DND-41 (cell line): ENCODE measurements at regions not wholly inside any gene's neighbourhood (a gene's known extent, or its start where the extent isn't known, plus 50 kb on each side); places are given as distances from the start of the nearest gene placed in this dataset.

Source experiments
- ATAC-seq: fragments of 200-7000 bp; cut with Tn5 transposase; 3 replicates; pipeline ENCODE4 v1.9.1; 2021; ENCODE audit warnings: low read depth; ENCODE audit not compliant: insufficient read depth
- DNase-seq: peaks from one replicate; pipeline ENCODE4 v3.0.0-alpha.2; 2020
- H2AFZ ChIP-seq: 2 replicates; pipeline ENCODE4 v1.6.0; 2012; ENCODE audit warnings: low read depth, low read length
- H3K27ac ChIP-seq: 2 replicates; pipeline ENCODE4 v1.5.1; 2012; ENCODE audit warnings: low read length, inconsistent platforms
- H3K27me3 ChIP-seq: fragments of 200-600 bp; sonication (generic); 2 replicates; pipeline ENCODE4 v1.6.0; 2012; ENCODE audit warnings: low read length, mild to moderate bottlenecking, inconsistent platforms; ENCODE audit not compliant: insufficient read depth, poor library complexity
- H3K36me3 ChIP-seq: 2 replicates; pipeline ENCODE4 v1.5.1; 2012; ENCODE audit warnings: low read length, inconsistent platforms; ENCODE audit not compliant: insufficient read depth
- H3K4me1 ChIP-seq: 2 replicates; pipeline ENCODE4 v1.5.1; 2012; ENCODE audit warnings: mild to moderate bottlenecking, low read length; ENCODE audit not compliant: insufficient read depth
- H3K4me2 ChIP-seq: 2 replicates; pipeline ENCODE4 v1.6.0; 2012; ENCODE audit warnings: mild to moderate bottlenecking, moderate library complexity, low read length, inconsistent platforms; ENCODE audit not compliant: insufficient read depth
- H3K4me3 ChIP-seq, 2 experiments: fragments of 200-600 bp in 1 of 2; shearing (Covaris generic) in 1 of 2; 2 replicates each; pipeline ENCODE4 v1.5.1; 2012 to 2016; ENCODE audit warnings: inconsistent platforms in 2 of 2, low read length in 2 of 2, mild to moderate bottlenecking in 2 of 2, low read depth in 1 of 2, moderate library complexity in 1 of 2
- H3K79me2 ChIP-seq: 2 replicates; pipeline ENCODE4 v1.6.0; 2012; ENCODE audit warnings: low read length, inconsistent platforms; ENCODE audit not compliant: insufficient read depth
- H3K9ac ChIP-seq: 2 replicates; pipeline ENCODE4 v1.6.0; 2012; ENCODE audit warnings: low read depth, mild to moderate bottlenecking, inconsistent platforms, low read length, moderate library complexity
- H3K9me3 ChIP-seq: 2 replicates; pipeline ENCODE4 v1.5.1; 2012; ENCODE audit warnings: low read length, moderate library complexity, mild to moderate bottlenecking, inconsistent platforms; ENCODE audit not compliant: insufficient read depth, severe bottlenecking
- H4K20me1 ChIP-seq: 2 replicates; pipeline ENCODE4 v1.6.0; 2012; ENCODE audit warnings: low read length; ENCODE audit not compliant: insufficient read depth
- EZH2 ChIP-seq: IDR thresholded peaks from 3 replicates; pipeline ENCODE4 v1.6.1; 2012; ENCODE audit warnings: borderline replicate concordance, low read depth, mild to moderate bottlenecking, moderate library complexity, low read length, inconsistent platforms; ENCODE audit not compliant: severe bottlenecking
- TF ChIP-seq, protein P1 (sequence below): IDR thresholded peaks from 2 replicates; pipeline ENCODE4 v1.5.1; 2012; ENCODE audit warnings: borderline replicate concordance, low read length, moderate library complexity, mild to moderate bottlenecking; ENCODE audit not compliant: poor library complexity, severe bottlenecking; ENCODE audit errors: extremely low read depth

DNA sequence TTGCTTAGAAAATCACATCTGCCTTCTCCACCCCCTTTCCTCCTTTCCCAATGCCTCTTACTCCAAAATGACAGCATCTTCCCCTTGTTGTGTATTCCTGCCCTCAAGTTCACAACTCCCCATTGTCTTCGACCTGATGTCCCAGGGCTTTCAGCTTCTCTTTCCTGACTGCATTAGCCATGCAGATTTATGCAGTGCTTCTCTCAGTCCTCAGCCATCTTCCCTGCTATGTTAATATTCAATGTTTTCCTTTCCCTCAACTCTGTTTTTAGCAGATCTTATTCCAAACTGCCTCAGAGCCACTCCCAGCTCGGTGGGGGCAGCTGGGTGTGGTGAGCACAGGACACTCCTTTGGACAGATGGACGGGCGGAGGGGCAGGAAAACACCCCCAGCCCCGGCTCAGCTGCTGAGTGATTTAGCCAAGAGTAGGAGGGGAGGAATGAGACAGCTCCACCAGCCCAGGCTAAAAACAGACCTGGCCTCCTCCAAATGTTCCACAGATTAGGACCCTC, 71.0 kb downstream of the CD2 start:
- Histone ChIP-seq H3K36me3 (no peaks in the 10 kb centered on the region), H3K9ac (peak overlapping the region; percentile 55), H3K27me3 (no peaks in the 10 kb centered on the region), H3K4me3 (no peak overlapping the region), H2AFZ (peak overlapping the region; percentile 63), H3K4me2 (peak overlapping the region; percentile 56; the same call in 1 of the 2 replicates), H3K79me2 (no peaks in the 10 kb centered on the region), H3K27ac (peak overlapping the region; percentile 94), H4K20me1 (no peaks in the 10 kb centered on the region), H3K4me1 (peaks cover 50% of the 10 kb centered on the region), H3K9me3 (no peaks in the 10 kb centered on the region)
- TF ChIP-seq, protein P1, sequence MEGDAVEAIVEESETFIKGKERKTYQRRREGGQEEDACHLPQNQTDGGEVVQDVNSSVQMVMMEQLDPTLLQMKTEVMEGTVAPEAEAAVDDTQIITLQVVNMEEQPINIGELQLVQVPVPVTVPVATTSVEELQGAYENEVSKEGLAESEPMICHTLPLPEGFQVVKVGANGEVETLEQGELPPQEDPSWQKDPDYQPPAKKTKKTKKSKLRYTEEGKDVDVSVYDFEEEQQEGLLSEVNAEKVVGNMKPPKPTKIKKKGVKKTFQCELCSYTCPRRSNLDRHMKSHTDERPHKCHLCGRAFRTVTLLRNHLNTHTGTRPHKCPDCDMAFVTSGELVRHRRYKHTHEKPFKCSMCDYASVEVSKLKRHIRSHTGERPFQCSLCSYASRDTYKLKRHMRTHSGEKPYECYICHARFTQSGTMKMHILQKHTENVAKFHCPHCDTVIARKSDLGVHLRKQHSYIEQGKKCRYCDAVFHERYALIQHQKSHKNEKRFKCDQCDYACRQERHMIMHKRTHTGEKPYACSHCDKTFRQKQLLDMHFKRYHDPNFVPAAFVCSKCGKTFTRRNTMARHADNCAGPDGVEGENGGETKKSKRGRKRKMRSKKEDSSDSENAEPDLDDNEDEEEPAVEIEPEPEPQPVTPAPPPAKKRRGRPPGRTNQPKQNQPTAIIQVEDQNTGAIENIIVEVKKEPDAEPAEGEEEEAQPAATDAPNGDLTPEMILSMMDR: no peak
- TF ChIP-seq EZH2: no peak
- DNase-seq (no peak), ATAC-seq (no peak)

DNA sequence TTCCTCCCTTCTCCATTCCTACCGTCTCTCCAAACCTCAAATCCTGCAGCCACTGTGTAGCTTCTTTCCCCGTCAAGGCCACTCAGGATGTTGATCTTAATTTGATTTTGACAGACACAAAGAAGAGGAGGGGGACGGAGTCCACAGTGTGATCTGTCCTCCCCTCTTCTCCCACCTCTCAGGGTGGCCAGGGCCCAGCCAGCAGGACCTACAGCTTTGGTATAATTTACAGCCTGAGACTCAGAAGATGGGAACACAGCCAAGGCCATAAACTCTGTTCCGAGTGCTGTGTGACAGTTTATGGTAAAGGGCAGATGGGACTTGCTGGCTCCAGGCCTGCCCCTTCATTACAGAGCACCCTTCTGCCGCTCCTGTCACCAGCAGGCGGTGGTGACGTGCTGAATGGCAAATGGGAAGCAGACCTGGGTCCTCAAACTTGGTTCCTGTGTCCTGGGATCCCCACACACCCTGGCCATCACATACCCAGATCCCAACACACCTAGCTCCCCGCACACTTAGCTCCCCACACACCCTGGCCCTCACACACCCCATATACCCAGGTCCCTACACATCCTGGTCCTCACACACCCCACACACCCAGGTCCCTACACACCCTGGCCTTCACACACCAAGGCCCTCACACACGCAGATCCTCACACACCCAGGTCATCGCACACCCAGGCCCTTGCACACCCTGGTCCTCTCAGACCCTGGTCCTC, 71.6 kb downstream of the CD2 start:
- TF ChIP-seq, protein P1: peak; percentile 41
- TF ChIP-seq EZH2: no peak
- Histone ChIP-seq H3K36me3 (no peaks in the 10 kb centered on the region), H4K20me1 (no peaks in the 10 kb centered on the region), H3K4me1 (peaks cover 51% of the 10 kb centered on the region), H3K9ac (peak overlapping the region; percentile 55), H3K4me3 (peak overlapping the region in 1 of 2 experiments; percentile 33; a peak in 1 of 4 replicates), H3K79me2 (no peaks in the 10 kb centered on the region), H2AFZ (peak overlapping the region; percentile 63), H3K27me3 (no peaks in the 10 kb centered on the region), H3K4me2 (peak overlapping the region; percentile 56), H3K27ac (peak overlapping the region; percentile 94), H3K9me3 (no peaks in the 10 kb centered on the region)
- DNase-seq (no peak), ATAC-seq (no peak)

DNA sequence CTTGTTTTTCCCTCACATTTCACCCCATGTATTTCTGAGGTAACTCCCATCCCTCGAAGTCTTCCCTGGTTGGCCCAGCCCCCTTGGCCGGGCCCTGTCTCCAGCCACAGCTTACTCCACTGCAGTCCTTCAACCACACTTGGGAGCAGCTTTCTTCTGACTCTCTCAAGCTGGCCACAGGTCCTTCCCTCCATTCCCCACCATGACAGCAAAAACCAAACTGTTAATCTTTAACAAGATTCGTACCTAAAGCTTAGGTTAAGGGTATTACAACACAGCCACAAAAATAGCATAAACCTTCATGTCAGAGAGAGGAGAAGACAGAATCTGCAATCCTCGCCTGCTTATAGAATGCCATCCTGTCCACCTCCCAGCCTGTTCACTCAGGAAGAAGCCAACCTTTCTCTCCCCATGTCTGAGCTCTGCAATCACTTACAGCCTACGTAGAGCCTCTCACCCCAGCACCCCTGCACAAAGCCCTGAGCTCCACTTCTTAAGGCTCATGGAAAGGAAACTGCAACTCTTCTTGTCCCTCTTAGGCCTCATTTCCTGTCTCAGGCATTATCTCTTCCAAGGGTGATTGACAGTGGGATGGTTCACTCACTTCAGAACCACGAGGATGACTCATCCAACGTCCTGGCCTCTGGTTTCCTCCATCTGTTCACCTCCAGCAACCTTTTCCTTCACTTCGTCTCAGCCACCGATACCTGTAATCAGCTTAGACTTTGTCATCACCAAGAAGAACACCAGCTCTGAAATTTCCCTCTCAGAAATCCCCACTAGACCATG, 72.8 kb downstream of the CD2 start:
- no peaks in the 10 kb centered on the region for H4K20me1 ChIP-seq
- DNase-seq: peak; percentile 86
- no peaks in the 10 kb centered on the region for H3K36me3 ChIP-seq
- peak overlapping the region; percentile 94 for H3K27ac ChIP-seq
- H3K9ac ChIP-seq: peak overlapping the region; percentile 55
- H3K27me3 ChIP-seq: no peaks in the 10 kb centered on the region
- H3K4me2 ChIP-seq: peak overlapping the region; percentile 56
- no peak for TF ChIP-seq EZH2
- TF ChIP-seq, protein P1: no peak
- H3K4me3 ChIP-seq: peak overlapping the region in 1 of 2 experiments; percentile 33; a peak in 2 of 4 replicates
- no peaks in the 10 kb centered on the region for H3K9me3 ChIP-seq
- H3K79me2 ChIP-seq: no peaks in the 10 kb centered on the region
- ATAC-seq: peak; percentile 92
- H2AFZ ChIP-seq: peak overlapping the region; percentile 63
- peaks cover 51% of the 10 kb centered on the region for H3K4me1 ChIP-seq
